ENCODE measurements at regions not wholly inside any gene's neighbourhood (a gene's known extent, or its start where the extent isn't known, plus 50 kb on each side); places are given as distances from the start of the nearest gene placed in this dataset.

DNA sequence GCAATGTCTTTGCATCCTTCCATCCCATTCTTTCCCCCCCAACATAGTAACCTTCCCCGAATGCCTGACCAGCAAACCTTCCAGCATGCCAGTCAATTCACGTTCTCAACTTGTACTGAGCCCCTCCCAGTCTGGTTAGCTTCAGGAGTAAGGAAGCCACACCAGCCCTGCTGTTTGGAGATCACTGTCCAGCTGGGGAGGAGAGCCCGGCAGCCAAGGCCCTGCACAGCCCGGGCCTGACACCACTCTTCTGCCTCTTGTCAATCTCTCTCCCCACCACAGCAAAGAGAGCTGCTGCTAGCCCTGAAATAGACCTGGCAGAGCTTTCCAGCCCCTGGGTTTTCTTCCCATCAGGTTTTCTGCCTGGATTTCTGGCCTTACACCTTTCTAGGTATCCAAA lies 185.8 kb upstream of the ID2 start:
- H2AK5ac ChIP-seq (ENCODE audit: insufficient read length, low read length), result no peak overlapping the region
- Mint-ChIP-seq H3K36me3 (ENCODE audit: insufficient read depth in 1 of 3, low read depth in 3 of 3) (no peaks in the 10 kb centered on the region), H3K27ac (no peak overlapping the region), H3K9me3 (no peaks in the 10 kb centered on the region), H3K4me3 (no peak overlapping the region), H3K27me3 (ENCODE audit: low read depth) (no peaks in the 10 kb centered on the region; the same call in none of the 2 replicates), H3K4me1 (peaks cover 12 to 18% of the 10 kb centered on the region in 2 experiments)
- H3K23ac ChIP-seq (ENCODE audit: insufficient read length, low read depth, low read length), result no peak overlapping the region
- no peak overlapping the region for H3K56ac ChIP-seq (ENCODE audit: insufficient read length, low read depth, low read length)
- no peaks in the 10 kb centered on the region for H4K20me1 ChIP-seq (ENCODE audit: control insufficient read depth, insufficient read depth, insufficient read length)
- no peak overlapping the region for H3K4me2 ChIP-seq (ENCODE audit: insufficient read depth, insufficient read length, low read length)
- H2BK12ac ChIP-seq (ENCODE audit: insufficient read length, low read depth, low read length), result no peak overlapping the region
- TF ChIP-seq, protein P1, sequence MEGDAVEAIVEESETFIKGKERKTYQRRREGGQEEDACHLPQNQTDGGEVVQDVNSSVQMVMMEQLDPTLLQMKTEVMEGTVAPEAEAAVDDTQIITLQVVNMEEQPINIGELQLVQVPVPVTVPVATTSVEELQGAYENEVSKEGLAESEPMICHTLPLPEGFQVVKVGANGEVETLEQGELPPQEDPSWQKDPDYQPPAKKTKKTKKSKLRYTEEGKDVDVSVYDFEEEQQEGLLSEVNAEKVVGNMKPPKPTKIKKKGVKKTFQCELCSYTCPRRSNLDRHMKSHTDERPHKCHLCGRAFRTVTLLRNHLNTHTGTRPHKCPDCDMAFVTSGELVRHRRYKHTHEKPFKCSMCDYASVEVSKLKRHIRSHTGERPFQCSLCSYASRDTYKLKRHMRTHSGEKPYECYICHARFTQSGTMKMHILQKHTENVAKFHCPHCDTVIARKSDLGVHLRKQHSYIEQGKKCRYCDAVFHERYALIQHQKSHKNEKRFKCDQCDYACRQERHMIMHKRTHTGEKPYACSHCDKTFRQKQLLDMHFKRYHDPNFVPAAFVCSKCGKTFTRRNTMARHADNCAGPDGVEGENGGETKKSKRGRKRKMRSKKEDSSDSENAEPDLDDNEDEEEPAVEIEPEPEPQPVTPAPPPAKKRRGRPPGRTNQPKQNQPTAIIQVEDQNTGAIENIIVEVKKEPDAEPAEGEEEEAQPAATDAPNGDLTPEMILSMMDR (conservative IDR thresholded peaks at IDR 0.05), result no peak
- no peak overlapping the region for H3K27ac ChIP-seq (ENCODE audit: insufficient read length, low read depth, low read length)
- no peak overlapping the region for H3K18ac ChIP-seq (ENCODE audit: insufficient read length, low read depth, low read length)
- H3K23me2 ChIP-seq (ENCODE audit: insufficient read length, low read depth, low read length, poor library complexity, severe bottlenecking), result no peaks in the 10 kb centered on the region
- no peak overlapping the region for H2BK5ac ChIP-seq (ENCODE audit: insufficient read length, low read length)
- H4K8ac ChIP-seq (replicated peaks; ENCODE audit: insufficient read length, low read depth, low read length), result no peak overlapping the region
- no peak overlapping the region for H4K91ac ChIP-seq (ENCODE audit: insufficient read length, low read depth, low read length)
- no peak overlapping the region for H2BK120ac ChIP-seq (ENCODE audit: low read depth, low read length, poor library complexity, severe bottlenecking)
- H3K4ac ChIP-seq (ENCODE audit: low read depth, low read length), result no peak overlapping the region
- no CpG with 5 or more reads among the region's 4 CpGs for WGBS (ENCODE audit: extremely low coverage, insufficient read length, low lambda C conversion rate)
- H2BK15ac ChIP-seq (ENCODE audit: low read depth, low read length), result no peak overlapping the region
- H3K4me1 ChIP-seq (ENCODE audit: insufficient read depth, low read length), result no peaks in the 10 kb centered on the region; the same call in 1 of the 2 replicates
- H2BK20ac ChIP-seq (ENCODE audit: low read depth, low read length, poor library complexity, severe bottlenecking), result no peak overlapping the region
- H3K79me2 ChIP-seq (ENCODE audit: insufficient read depth, low read length), result no peaks in the 10 kb centered on the region
- no peaks in the 10 kb centered on the region for H3K27me3 ChIP-seq (ENCODE audit: insufficient read depth, low read length)
- H4K5ac ChIP-seq (ENCODE audit: insufficient read length, low read depth, low read length), result no peak overlapping the region
- no peak overlapping the region for H2AFZ ChIP-seq (ENCODE audit: low read length)
- no peaks in the 10 kb centered on the region for H3K79me1 ChIP-seq (ENCODE audit: insufficient read depth, low read depth, low read length, poor library complexity, severe bottlenecking)
- H3T11ph ChIP-seq (ENCODE audit: low read length), result no peak overlapping the region
- no peak overlapping the region for H3K9ac ChIP-seq (ENCODE audit: extremely low read depth, insufficient read length, low read length)
- H3K9me3 ChIP-seq (ENCODE audit: control insufficient read depth, low read depth, low read length), result no peaks in the 10 kb centered on the region
- no peak for DNase-seq
- no peak overlapping the region for H3K14ac ChIP-seq (ENCODE audit: insufficient read depth, low read length)

Measured in H9 (cell line).